ENCODE measurements at regions not wholly inside any gene's neighbourhood (a gene's known extent, or its start where the extent isn't known, plus 50 kb on each side); places are given as distances from the start of the nearest gene placed in this dataset.

DNA sequence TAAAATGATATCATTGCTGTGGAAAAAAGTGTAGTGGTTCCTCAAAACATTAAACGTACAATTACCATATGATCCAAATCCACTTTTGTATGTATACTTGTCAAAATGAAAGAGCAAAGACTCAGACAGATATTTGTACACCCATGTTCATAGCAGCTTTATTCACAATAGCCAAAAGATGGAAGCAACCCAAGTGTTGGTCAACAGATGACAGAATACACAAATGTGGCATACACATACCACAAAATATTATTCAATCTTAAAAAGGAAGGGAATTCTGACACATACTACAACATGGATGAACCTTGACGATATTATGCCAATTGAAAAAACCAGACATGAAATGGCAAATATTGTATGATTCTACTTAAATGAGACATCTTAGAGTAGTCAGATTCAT is 524.5 kb upstream of the WWC1 start (continued):
- TF ChIP-seq EP300 (conservative IDR thresholded peaks at IDR 0.05; ENCODE audit: poor library complexity, severe bottlenecking), result no peak
- TF ChIP-seq POLR2AphosphoS5 (IDR thresholded peaks at IDR 0.05), result no peak

DNA sequence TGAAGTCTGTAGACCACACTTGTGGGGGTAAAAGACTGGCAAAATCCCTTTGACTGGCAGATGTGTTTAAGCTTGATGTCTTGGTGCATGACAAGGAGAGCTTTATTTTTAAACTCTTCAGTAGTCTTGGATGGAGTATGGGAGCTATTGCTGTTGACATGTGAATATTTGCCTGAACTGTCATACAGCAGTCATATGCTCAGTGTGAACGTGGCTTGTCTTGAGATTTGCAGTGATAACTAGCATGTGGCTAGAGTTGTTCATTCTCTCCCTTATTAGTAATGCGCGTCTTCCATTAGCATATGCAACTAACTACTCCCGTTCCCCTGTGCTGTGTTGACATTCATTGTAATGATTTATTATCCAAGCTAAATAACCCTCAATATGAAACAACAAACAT is 523.6 kb upstream of the WWC1 start:
- no peaks in the 10 kb centered on the region for H3F3A ChIP-seq (ENCODE audit: insufficient read depth, low read length, poor library complexity, severe bottlenecking)
- no peak overlapping the region for H2AFZ ChIP-seq (ENCODE audit: low read depth, low read length)
- no peaks in the 10 kb centered on the region for H3K79me2 ChIP-seq (replicated peaks; ENCODE audit: insufficient read depth, low read length)
- no peaks in the 10 kb centered on the region for H3K9me2 ChIP-seq (ENCODE audit: insufficient read depth, low read length)
- H3K4me3 ChIP-seq (ENCODE audit: low read length), result no peak overlapping the region
- H3K27me3 ChIP-seq (ENCODE audit: insufficient read depth, low read depth, low read length), result no peaks in the 10 kb centered on the region
- no peaks in the 10 kb centered on the region for H3K36me3 ChIP-seq (ENCODE audit: insufficient read depth, low read length)
- H4K20me1 ChIP-seq (ENCODE audit: insufficient read depth), result no peaks in the 10 kb centered on the region
- TF ChIP-seq EZH2 (IDR thresholded peaks at IDR 0.05; ENCODE audit: borderline replicate concordance, insufficient read depth, low read length, poor library complexity, severe bottlenecking), result no peak
- peak; percentile 62 for TF ChIP-seq EP300 (conservative IDR thresholded peaks at IDR 0.05; ENCODE audit: poor library complexity, severe bottlenecking)
- peak; percentile 60 for TF ChIP-seq POLR2AphosphoS5 (IDR thresholded peaks at IDR 0.05)
- no peak for TF ChIP-seq MXI1 (conservative IDR thresholded peaks at IDR 0.05; ENCODE audit: poor library complexity, severe bottlenecking)
- TF ChIP-seq, protein P1, sequence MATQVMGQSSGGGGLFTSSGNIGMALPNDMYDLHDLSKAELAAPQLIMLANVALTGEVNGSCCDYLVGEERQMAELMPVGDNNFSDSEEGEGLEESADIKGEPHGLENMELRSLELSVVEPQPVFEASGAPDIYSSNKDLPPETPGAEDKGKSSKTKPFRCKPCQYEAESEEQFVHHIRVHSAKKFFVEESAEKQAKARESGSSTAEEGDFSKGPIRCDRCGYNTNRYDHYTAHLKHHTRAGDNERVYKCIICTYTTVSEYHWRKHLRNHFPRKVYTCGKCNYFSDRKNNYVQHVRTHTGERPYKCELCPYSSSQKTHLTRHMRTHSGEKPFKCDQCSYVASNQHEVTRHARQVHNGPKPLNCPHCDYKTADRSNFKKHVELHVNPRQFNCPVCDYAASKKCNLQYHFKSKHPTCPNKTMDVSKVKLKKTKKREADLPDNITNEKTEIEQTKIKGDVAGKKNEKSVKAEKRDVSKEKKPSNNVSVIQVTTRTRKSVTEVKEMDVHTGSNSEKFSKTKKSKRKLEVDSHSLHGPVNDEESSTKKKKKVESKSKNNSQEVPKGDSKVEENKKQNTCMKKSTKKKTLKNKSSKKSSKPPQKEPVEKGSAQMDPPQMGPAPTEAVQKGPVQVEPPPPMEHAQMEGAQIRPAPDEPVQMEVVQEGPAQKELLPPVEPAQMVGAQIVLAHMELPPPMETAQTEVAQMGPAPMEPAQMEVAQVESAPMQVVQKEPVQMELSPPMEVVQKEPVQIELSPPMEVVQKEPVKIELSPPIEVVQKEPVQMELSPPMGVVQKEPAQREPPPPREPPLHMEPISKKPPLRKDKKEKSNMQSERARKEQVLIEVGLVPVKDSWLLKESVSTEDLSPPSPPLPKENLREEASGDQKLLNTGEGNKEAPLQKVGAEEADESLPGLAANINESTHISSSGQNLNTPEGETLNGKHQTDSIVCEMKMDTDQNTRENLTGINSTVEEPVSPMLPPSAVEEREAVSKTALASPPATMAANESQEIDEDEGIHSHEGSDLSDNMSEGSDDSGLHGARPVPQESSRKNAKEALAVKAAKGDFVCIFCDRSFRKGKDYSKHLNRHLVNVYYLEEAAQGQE (IDR thresholded peaks at IDR 0.05; ENCODE audit: borderline replicate concordance), result no peak
- TF ChIP-seq SMC3 (conservative IDR thresholded peaks at IDR 0.05; ENCODE audit: poor library complexity), result no peak
- peak overlapping the region; percentile 40 for H3K27ac ChIP-seq (ENCODE audit: low read length)
- H3K9ac ChIP-seq (ENCODE audit: low read length), result no peak overlapping the region
- no peaks in the 10 kb centered on the region for H3K9me3 ChIP-seq (ENCODE audit: low read length)
- no peak overlapping the region for H3K4me2 ChIP-seq (ENCODE audit: low read length)

DNA sequence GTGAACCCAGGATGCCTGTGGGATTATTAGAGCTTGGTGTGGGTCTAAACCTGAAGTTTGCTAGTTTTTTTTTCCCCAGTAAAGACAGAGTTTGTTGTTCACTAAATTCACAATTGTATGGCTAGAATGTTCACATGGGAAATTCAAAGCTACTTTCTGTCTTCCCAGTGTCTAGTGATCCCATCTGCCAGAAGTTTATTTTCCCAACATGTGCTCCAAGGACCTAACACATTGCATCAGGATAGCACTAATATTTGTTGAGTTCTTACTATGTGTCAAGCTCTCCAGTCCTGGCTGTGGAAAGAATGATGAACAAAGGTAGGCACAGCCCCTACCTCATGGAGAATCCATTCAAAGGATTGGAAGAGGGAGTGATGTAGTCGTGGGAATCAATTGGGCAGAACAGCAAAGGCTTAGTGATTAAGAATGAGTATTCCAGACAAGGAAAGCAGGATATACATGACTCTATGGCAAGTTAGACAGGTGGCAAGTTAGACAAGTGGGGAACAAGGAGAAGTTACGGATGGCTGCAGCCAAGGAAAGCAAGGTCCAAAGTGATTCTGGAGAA is 521.5 kb upstream of the WWC1 start:
- no peak overlapping the region for H3K4me3 ChIP-seq (ENCODE audit: low read length)
- no peaks in the 10 kb centered on the region for H3F3A ChIP-seq (ENCODE audit: insufficient read depth, low read length, poor library complexity, severe bottlenecking)
- no peak overlapping the region for H3K4me2 ChIP-seq (ENCODE audit: low read length)
- H3K36me3 ChIP-seq (ENCODE audit: insufficient read depth, low read length), result no peaks in the 10 kb centered on the region
- no peaks in the 10 kb centered on the region for H3K9me3 ChIP-seq (ENCODE audit: low read length)
- H3K9me2 ChIP-seq (ENCODE audit: insufficient read depth, low read length), result no peaks in the 10 kb centered on the region
- no peak overlapping the region for H3K27ac ChIP-seq (ENCODE audit: low read length)
- no peaks in the 10 kb centered on the region for H3K79me2 ChIP-seq (replicated peaks; ENCODE audit: insufficient read depth, low read length)
- H4K20me1 ChIP-seq (ENCODE audit: insufficient read depth), result no peaks in the 10 kb centered on the region
- no peak overlapping the region for H3K9ac ChIP-seq (ENCODE audit: low read length)
- no peak overlapping the region for H2AFZ ChIP-seq (ENCODE audit: low read depth, low read length)
- TF ChIP-seq MXI1 (conservative IDR thresholded peaks at IDR 0.05; ENCODE audit: poor library complexity, severe bottlenecking), result no peak
- no peaks in the 10 kb centered on the region for H3K27me3 ChIP-seq (ENCODE audit: insufficient read depth, low read depth, low read length)

DNA sequence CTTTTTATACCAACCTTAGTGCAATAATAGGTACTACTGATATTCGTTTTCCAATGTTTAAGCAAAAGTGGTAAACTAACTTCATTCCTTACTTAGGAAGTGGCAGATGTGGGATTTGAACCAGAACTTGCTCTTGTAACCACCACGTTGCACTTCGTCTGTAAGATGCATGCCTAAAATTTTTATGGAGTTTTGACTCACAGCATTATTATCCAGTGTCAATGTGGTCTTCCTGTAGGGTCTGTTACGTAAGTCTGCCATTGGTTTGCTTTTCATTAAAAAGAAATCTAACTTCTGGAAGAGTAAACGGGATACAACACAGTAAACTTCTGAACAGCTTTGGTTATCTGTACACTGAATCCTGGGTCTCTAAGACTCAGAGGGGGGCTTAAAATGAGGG is 521.0 kb upstream of the WWC1 start:
- Histone ChIP-seq H3K4me3 (ENCODE audit: low read length) (no peak overlapping the region), H3K27ac (ENCODE audit: low read length) (no peak overlapping the region), H3K36me3 (ENCODE audit: insufficient read depth, low read length) (no peaks in the 10 kb centered on the region), H3F3A (ENCODE audit: insufficient read depth, low read length, poor library complexity, severe bottlenecking) (no peaks in the 10 kb centered on the region), H3K9me2 (ENCODE audit: insufficient read depth, low read length) (no peaks in the 10 kb centered on the region), H2AFZ (ENCODE audit: low read depth, low read length) (no peak overlapping the region), H3K9ac (ENCODE audit: low read length) (no peak overlapping the region), H3K27me3 (ENCODE audit: insufficient read depth, low read depth, low read length) (no peaks in the 10 kb centered on the region), H4K20me1 (ENCODE audit: insufficient read depth) (no peaks in the 10 kb centered on the region), H3K9me3 (ENCODE audit: low read length) (no peaks in the 10 kb centered on the region), H3K4me2 (ENCODE audit: low read length) (no peak overlapping the region), H3K79me2 (replicated peaks; ENCODE audit: insufficient read depth, low read length) (no peaks in the 10 kb centered on the region)
- TF ChIP-seq, protein P1 (IDR thresholded peaks at IDR 0.05; ENCODE audit: borderline replicate concordance), result no peak
- TF ChIP-seq TAF1 (IDR thresholded peaks at IDR 0.05; ENCODE audit: low read depth) (no peak), MXI1 (conservative IDR thresholded peaks at IDR 0.05; ENCODE audit: poor library complexity, severe bottlenecking) (no peak), POLR2AphosphoS5 (IDR thresholded peaks at IDR 0.05) (no peak), EP300 (conservative IDR thresholded peaks at IDR 0.05; ENCODE audit: poor library complexity, severe bottlenecking) (no peak), RAD21 (conservative IDR thresholded peaks at IDR 0.05) (no peak)
